ENCODE measurements at regions not wholly inside any gene's neighbourhood (a gene's known extent, or its start where the extent isn't known, plus 50 kb on each side); places are given as distances from the start of the nearest gene placed in this dataset.

GRCh38 chr11:119853581-119854360 lies 124.8 kb upstream of the NECTIN1 start:
- no peak overlapping the region for H3K4me3 ChIP-seq
- H3K4me1 ChIP-seq (replicated peaks) = no peaks in the 10 kb centered on the region
- no peaks in the 10 kb centered on the region for H3K27me3 ChIP-seq (replicated peaks; ENCODE audit: insufficient read depth)
- no peaks in the 10 kb centered on the region for H3K36me3 ChIP-seq
- no peak for DNase-seq (ENCODE audit: low spot score)
- no peak overlapping the region for H3K27ac ChIP-seq
- intact Hi-C loops (cut with DNase I) = no loop called here
- H3K9me3 ChIP-seq = no peaks in the 10 kb centered on the region
- 90% methylated on average over 7 of the region's 15 CpGs for WGBS
- TF ChIP-seq CTCF (IDR thresholded peaks at IDR 0.05) (no peak), POLR2AphosphoS5 (IDR thresholded peaks at IDR 0.05) (no peak)

GRCh38 chr11:119852741-119853140 lies 123.7 kb upstream of the NECTIN1 start:
- Histone ChIP-seq H3K27me3 (replicated peaks; ENCODE audit: insufficient read depth) (no peaks in the 10 kb centered on the region), H3K4me3 (no peak overlapping the region), H3K4me1 (replicated peaks) (no peaks in the 10 kb centered on the region), H3K27ac (no peak overlapping the region), H3K36me3 (no peaks in the 10 kb centered on the region), H3K9me3 (no peaks in the 10 kb centered on the region)
- intact Hi-C loops (cut with DNase I) = no loop called here
- no peak for DNase-seq (ENCODE audit: low spot score)
- TF ChIP-seq CTCF (IDR thresholded peaks at IDR 0.05) (no peak), POLR2AphosphoS5 (IDR thresholded peaks at IDR 0.05) (no peak), POLR2A (IDR thresholded peaks at IDR 0.05) (no peak)
- 93% methylated on average over 2 of the region's 2 CpGs for WGBS

GRCh38 chr11:119850822-119851409 lies 121.9 kb upstream of the NECTIN1 start:
- intact Hi-C loops (cut with DNase I) = no loop called here
- H3K4me1 ChIP-seq (replicated peaks) = no peaks in the 10 kb centered on the region
- WGBS = 87% methylated on average over 5 of the region's 5 CpGs

GRCh38 chr11:119849872-119850271 lies 120.9 kb upstream of the NECTIN1 start:
- 47% methylated on average over 1 of the region's 1 CpG for WGBS
- Histone ChIP-seq H3K27me3 (replicated peaks; ENCODE audit: insufficient read depth) (no peaks in the 10 kb centered on the region), H3K4me1 (replicated peaks) (no peaks in the 10 kb centered on the region), H3K9me3 (no peaks in the 10 kb centered on the region), H3K36me3 (no peaks in the 10 kb centered on the region), H3K27ac (no peak overlapping the region), H3K4me3 (no peak overlapping the region)
- TF ChIP-seq CTCF (IDR thresholded peaks at IDR 0.05) (no peak), POLR2AphosphoS5 (IDR thresholded peaks at IDR 0.05) (no peak), POLR2A (IDR thresholded peaks at IDR 0.05) (no peak)
- no peak for DNase-seq (ENCODE audit: low spot score)
- intact Hi-C loops (cut with DNase I) = no loop called here

More at GRCh38 chr11:119850822-119851409, 121.9 kb upstream of the NECTIN1 start:
- Histone ChIP-seq H3K36me3 (no peaks in the 10 kb centered on the region), H3K9me3 (no peaks in the 10 kb centered on the region), H3K4me3 (no peak overlapping the region), H3K27me3 (replicated peaks; ENCODE audit: insufficient read depth) (no peaks in the 10 kb centered on the region), H3K27ac (no peak overlapping the region)
- no peak for TF ChIP-seq CTCF (IDR thresholded peaks at IDR 0.05)
- TF ChIP-seq POLR2AphosphoS5 (IDR thresholded peaks at IDR 0.05) = no peak
- no peak for TF ChIP-seq POLR2A (IDR thresholded peaks at IDR 0.05)
- DNase-seq (ENCODE audit: low spot score) = no peak

- no peaks in the 10 kb centered on the region for H3K4me1 ChIP-seq (replicated peaks)
- no peak for TF ChIP-seq CTCF (IDR thresholded peaks at IDR 0.05)
- TF ChIP-seq POLR2AphosphoS5 (IDR thresholded peaks at IDR 0.05) = no peak
- no peak for TF ChIP-seq POLR2A (IDR thresholded peaks at IDR 0.05)
- no peak overlapping the region for H3K4me3 ChIP-seq
- no peaks in the 10 kb centered on the region for H3K9me3 ChIP-seq
- no peaks in the 10 kb centered on the region for H3K36me3 ChIP-seq
- no peak overlapping the region for H3K27ac ChIP-seq
- intact Hi-C loops (cut with DNase I) = no loop called here
- DNase-seq (ENCODE audit: low spot score) = no peak
- WGBS = 60% methylated on average over 4 of the region's 4 CpGs
- H3K27me3 ChIP-seq (replicated peaks; ENCODE audit: insufficient read depth) = no peaks in the 10 kb centered on the region
Observed at GRCh38 chr11:119847853-119848252, 118.9 kb upstream of the NECTIN1 start.

All from prostate gland (tissue), 2 donors.